NCI-H82 (cell line): ENCODE measurements at regions not wholly inside any gene's neighbourhood (a gene's known extent, or its start where the extent isn't known, plus 50 kb on each side); places are given as distances from the start of the nearest gene placed in this dataset.
"Not testable (repeated sequence)": the region's sequence is repeated elsewhere in the genome, so short reads cannot be mapped to it uniquely, and the experiment has no call there.

Experiments
- DNase-seq: peaks from one replicate; lab custom pipeline; 2025; lab: John Stamatoyannopoulos, UW

DNA sequence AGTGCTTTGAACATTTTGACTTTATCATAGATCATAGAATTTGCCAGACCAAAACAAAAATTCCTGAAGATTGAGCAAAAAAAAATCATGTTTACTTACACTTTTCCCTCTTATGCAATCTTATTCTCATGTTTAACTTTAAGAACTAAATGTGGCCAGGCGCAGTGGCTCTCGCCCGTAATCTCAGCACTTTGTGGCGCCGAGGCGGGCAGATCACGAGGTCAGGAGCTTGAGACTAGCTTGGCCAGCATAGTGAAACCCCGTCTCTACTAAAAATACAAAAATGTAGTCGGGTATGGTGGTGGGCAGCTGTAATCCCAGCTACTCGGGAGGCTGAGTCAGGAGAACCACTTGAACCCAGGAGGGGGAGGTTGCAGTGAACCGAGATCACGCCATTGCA, 227.9 kb upstream of the KYNU start:
- DNase-seq, result no peak

DNA sequence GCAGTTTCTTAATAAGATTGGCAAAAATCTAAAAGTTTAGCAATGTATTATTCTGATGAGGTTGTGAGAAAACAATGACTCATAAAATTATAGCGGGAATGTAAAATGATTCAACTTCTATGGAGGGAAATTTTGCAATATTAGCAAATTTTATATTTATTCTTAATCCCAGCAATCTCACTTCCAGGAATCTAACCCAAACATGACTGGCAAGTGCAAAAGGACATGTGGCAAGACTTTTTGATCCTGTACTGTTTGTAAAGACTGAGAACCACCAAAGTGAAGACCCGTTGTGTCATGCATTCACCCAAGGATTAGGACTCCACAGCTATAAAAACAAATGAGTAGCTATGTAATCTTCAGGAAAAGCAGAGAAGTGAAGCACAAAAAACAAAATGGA, 234.8 kb upstream of the KYNU start:
- no peak for DNase-seq

DNA sequence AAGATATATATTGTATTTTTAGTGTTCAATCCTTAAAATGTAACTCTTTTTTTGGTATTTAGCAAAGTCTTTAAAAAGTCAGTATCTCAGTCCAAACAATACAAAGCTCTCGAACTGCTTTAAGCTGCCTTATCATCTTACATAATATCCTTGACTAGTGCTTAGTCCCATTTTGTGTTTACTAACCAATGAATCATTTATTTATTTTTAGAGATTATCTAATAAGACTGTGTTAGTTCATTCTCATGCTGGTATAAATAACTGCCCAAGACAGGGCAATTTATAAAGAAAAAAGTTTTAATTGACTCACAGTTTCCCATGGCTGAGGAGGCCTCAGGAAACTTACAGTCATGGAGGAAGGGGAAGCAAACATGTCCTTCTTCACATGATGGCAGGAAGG, 248.3 kb upstream of the KYNU start:
- DNase-seq, result no peak

DNA sequence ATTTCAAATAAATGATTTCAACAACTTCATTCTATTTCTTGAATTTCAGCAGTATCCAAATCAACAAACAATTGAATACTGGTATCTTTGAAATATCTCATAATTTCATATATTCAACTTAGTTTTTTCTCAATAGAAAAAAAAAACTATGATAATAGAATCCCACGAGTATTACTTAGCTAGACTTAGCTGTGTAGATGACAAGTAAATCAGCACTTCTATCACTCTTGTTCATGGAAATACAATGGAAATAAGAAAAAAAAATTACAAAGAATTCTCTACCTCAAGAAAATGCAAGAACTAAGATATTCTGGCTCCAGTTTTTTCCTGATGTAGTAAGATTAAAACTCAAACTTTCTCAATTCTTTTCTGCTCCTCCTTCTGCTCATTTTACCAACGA, 256.2 kb upstream of the KYNU start:
- no peak for DNase-seq

DNA sequence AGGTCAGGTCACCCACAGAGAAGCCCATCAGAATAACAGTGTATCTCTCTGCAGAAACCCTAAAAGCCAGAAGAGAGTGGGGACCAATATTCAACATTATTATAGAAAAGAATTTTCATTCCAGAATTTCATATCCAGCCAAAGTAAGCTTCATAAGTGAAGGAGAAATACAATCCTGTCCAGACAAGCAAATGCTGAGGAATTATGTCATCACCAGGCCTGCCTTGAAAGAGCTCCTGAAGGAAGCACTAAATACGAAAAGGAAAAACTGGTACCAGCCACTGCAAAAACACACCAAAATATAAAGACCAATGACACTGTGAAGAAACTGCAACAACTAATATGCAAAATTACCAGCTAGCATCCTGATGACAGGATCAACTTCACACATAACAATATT, 260.0 kb upstream of the KYNU start:
- DNase-seq, result no peak

DNA sequence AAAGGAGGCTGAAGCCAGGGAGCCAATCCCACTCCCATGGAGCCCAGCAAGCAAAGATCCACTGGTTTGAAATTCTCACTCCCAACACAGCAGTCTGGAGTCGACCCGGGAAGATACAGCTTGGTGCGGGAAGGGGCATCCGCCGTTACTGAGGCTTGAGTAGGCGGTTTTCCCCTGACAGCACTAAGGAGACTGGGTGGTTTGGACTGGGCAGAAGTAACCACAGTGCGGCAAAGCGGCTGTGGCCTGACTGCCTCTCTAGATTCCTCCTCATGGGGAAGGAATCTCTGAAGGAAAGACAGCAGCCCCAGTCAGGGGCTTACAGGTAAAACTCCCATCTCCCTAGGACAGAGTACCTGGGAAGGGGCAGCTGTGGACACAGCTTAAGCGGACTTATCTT, 261.6 kb upstream of the KYNU start:
- peak; percentile 18 for DNase-seq

DNA sequence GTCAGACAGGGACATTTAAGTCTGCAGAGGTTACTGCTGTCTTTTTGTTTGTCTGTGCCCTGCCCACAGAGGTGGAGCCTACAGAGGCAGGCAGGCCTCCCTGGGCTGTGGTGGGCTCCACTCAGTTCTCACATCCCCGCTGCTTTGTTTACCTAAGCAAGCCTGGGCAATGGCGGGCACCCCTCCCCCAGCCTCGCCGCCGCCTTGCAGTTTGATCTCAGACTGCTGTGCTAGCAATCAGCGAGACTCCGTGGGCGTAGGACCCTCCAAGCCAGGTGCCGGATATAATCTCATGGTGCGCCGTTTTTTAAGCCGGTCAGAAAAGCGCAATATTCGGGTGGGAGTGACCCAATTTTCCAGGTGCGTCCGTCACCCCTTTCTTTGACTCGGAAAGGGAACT, 264.3 kb upstream of the KYNU start:
- not testable (repeated sequence) for DNase-seq

DNA sequence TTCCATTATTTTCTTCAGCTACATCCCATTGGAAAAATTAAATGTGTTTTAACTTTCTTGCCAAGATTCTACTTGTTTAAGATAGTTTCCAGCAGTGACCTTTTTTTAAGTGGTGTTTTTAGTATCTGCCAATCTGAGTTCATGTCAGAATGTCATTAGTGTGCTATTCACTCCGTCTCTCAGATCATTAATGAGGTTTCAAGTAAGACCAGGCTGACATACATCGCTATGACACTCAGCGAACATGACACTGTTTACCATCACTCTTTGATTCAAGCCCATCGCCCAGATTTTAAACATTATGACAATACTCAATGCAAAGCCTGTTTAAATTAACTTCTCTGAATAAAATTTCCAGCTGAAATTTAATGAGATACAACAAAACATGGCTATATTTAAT, 272.0 kb upstream of the KYNU start:
- no peak for DNase-seq

DNA sequence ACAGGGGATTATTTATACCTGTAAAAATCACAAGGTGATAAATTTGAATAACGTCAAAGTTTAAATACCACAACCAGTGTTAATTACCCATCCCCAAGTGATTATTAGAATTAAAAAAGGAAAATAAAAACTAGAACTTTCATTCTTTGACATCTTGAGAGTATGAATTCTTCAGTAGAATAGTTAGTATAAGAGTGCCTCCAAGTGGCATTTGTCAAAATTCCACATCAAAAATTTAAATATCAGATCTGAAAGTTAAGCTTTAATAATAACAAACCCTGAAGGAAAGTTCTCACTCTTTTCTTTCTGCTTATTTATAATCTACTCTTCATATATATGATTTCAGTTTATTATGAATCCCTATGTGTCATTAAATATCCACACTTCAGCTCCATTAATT, 273.7 kb upstream of the KYNU start:
- DNase-seq, result no peak

DNA sequence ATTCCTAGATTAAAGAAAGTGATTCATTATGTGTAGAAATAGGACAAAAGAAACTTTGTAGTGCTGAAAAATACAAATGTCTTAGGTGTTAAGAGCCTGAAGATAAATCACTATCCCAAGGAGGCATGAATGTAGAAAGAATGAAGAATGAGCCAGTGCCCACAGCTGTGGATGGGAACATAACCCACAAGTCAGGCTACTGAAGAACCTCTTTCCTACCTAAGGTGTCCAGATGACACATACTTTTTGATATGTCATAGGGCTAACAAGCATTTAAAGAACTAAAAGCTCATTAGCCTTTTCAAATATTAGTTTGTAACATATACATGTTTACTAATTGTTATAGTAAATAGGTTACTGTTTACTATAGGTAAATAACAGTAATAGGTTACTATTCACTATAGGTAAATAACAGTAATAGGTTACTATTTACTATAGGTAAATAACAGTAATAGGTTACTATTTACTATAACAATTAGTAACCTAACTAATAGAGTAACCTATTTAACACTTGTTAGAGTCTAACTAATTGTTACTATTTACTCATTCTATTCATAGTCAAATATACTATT, 275.0 kb upstream of the KYNU start:
- no peak for DNase-seq

DNA sequence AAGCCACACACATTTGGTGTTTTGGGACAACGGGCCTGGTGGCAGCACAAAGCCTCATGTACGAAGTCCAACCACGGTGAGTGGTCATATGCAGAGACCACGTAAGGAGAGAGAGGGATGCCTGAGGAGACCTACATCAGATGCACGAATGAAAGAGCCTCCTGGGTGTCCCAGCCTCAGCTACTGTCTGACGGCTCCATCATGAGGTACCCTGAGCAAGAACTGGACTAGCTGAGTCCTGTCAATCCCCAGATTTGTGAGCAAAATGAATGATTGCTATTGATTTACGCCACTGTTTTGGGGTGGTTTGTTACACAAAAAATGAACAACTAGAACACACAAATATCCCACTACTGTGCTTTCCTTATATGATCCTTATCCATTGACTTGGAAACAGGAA, 275.7 kb upstream of the KYNU start:
- no peak for DNase-seq

DNA sequence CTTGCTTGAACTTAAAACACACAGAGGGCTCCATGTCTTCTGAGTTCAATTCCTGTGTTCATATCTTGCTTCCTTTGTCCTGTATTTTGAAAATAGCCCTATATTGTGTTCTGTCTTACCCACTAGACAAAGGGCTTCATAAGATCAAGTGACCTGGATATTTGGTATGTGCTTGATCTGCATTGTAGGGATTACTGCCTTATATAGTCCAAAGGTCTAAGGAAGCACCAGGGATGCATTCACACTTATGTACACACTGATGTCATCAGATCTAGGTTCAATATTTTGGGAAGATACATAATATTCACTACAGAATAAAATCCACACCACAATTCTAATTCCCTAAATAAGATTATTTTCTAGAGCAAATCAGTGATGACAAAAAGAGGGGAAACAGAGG, 278.0 kb upstream of the KYNU start:
- DNase-seq, result no peak

DNA sequence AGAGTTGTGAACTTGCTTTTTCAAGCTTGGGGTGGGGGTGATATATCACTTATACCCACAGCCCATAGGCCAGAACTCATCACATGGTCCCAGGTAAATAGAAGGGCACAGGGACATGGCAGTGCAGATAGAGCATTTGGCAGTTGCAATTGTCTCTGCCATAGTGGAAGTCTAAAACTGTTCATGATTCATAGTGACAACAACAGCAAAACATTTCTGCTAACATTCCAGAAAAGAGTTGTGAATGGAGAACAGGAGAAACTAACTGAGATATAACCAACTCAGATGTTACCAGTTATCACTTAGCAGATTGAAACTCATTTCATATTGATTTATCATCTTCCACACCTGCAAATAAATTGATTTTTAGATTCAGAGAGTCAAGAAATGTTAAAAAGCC, 278.6 kb upstream of the KYNU start:
- no peak for DNase-seq

DNA sequence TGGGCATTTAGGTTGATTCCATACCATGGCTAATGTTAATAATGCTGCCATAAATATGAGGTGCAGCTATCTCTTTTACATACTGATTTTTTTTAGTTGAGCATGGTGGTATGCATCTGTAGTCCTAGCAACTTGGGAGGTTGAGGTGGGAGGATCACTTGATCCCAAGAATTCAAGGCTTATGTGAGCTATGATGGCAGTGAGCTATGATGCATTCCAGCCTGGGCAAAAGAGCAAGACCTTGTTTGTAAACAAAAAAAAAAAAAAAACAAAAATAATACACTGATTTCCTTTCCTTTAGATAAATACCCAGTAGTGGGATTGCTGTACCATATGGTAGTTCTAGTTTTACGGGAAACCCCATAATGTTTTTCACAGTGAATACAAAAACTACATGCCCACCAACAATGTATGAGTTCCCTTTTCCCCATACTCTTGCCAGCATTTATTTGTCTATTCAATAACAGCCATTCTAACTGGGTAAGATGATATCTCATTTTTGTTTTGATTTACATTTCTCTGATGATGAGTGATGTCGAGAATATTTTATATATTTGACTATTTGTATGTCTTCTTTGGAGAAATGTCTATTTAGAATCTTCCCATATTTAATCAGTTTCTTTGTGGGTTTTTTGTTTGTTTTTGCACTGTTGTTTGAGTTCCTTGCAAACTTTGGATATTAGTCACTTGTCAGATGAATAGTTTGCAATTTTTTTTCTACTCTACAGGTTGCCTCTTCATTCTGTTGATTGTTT, 281.0 kb upstream of the KYNU start:
- no peak for DNase-seq

DNA sequence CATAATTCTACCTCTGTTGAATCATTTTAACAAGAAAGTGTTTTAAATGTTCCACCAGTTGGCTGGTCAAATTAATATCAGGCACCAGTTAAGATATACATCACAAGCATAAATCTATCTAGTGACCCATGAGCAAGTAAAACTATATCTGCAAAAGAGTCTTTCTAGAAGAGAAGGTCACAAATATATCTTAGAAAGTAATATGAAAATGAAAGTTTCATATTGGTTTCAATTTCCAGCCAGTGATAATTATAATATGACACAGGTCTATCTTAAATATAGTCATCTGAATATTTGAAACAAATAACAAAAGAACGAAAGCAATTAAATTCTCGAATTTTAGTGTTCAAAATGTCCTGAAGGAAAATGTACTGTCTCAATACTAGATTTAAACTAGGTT, 282.5 kb upstream of the KYNU start:
- no peak for DNase-seq

DNA sequence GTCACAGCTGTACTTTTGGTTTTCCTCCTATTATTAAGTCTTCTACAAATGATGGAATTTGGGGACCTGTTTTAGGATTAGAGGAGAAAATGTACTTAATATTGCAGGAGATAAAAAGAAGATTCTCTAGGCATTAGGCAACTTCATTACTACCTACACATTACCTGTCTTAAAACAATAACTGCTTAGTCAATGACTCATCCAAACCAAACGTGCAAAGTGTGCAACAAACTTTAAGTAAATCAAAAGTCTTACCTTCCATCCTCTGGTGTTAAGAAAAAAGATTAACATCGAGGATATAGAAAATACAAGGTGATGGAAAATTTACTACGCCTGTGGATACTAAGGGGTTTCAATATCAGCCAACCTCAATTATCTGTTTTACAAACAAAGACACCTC, 285.3 kb upstream of the KYNU start:
- no peak for DNase-seq

DNA sequence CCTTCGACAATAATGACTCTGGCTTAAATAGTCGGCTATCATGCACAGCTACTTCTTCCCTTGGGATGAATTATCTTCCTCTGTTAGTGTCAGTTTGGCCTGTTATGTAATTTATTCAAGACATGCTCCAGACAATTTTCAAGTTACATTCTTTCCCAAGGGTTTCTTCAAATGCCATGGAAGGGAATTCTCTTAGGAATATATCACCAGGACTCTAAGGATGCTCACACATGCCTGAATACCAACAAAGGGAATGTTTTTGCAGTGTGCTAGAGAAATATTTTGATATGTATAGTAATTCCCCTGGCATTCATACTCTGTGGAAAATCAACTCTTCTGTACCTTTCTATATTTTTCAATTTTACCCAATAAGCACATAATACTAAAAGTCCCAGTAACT, 286.0 kb upstream of the KYNU start:
- DNase-seq, result no peak

DNA sequence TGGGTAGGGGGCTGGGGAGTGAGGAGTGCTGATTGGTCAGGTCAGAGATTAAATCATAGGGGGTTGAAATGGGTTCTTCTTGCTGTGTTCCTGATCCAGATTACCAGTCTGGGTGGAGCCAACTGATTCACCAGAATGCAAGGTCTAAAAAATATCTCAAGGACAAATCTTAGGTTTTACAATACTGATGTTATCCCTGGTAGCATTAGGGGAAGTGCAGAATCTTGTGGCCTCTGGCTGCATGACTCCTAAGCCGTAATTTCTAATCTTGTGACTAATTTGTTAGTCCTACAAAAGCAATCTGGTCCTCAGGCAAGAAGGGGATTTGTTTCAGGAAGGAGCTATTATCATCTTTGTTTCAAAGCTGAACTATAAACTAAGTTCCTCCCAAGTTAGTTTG, 289.2 kb upstream of the KYNU start:
- DNase-seq, result peak; percentile 7

DNA sequence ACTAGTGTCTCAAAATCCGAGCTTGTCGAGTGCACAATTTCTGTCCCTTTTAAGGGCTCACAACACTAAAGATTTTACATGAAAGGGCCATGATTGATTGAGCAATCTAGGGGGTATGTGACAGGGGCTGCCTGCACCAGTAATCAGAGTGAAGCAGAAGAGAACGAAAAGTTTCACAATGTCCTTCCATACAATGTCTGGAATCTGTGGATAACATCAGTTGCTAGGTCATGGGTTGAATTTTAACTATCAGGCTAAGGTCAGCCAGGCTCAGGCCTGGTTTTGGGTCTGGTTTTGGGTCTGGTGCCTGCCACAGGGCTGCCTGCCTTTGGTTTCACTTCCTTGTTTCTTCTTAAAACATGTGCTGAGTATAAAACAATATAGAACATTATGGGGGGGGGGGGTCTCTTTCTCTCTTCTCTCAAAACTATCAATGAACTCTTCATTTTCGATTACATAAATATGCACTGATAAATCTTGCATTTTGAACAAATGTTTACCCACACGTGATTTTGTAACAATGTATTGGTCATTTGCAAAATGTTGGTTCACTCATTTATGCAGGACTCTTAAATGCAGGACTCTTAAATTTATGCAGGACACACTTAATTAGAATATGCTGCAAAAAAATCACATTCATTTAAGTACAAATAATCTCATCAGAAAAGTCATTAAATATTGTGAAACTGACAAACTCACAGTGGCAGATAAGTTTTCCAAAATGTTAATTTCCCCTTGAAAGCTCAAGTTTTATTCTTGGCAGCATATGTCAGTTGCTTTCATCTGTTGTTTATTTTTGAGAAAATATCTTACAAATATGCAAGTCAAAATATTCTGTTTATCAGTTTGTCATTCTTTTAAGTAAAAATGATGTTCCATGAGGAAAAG, 290.5 kb upstream of the KYNU start:
- DNase-seq, result no peak

DNA sequence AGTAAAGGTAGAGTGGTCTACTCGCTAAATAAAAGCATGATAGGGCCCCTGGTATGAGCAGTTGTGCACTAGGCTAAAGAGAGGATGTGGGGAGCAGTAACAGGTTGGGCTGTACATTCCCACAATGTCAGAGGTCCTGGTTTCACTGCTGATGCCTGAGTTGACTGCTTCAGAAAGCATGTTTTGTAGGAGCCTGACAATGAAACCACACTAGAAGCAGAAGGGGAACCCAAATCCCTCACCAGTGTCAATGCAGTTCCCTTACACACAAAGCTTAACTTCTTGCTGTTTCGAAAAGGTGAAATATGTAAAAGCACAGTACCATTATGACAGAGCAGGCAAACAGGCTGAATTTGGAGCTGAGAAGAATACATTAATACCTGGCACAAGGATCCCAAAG, 291.7 kb upstream of the KYNU start:
- no peak for DNase-seq

DNA sequence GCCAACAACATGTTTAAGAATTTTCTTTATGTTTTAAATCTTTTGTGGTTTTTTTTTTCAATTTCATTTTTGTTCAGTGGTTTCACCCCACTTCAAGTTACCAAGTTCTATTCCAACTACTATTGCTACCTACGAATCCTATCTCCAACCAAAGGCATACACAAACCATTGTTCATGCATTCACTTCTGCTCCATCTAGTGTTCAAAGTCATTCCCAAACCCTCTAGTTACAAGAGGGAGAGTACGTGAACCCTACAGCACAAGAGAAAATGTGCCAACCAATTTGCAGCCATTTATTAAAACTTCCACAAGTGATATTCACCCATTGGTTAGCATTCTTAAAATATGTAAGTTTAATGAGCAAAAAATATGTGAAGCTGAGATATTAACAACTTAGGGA, 295.1 kb upstream of the KYNU start:
- DNase-seq, result peak; percentile 12

DNA sequence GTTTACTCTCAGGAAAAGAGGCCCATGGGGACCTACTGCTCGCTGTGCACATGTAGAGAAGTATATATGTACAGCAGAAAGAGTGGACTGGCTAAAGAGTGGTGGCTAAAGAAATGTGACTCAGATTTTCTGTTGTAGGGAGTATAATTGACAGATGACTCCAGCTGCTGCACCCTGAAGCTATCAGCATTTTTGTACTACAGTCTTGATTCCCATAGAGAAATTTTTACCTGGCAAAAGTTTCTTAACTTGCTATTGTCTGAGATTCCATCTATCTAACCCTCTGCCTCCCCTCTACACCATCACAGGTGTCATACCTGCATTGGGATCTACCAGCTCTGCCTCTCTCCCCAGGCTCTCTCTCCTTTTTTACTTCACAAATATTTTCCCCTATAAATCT, 296.0 kb upstream of the KYNU start:
- no peak for DNase-seq

DNA sequence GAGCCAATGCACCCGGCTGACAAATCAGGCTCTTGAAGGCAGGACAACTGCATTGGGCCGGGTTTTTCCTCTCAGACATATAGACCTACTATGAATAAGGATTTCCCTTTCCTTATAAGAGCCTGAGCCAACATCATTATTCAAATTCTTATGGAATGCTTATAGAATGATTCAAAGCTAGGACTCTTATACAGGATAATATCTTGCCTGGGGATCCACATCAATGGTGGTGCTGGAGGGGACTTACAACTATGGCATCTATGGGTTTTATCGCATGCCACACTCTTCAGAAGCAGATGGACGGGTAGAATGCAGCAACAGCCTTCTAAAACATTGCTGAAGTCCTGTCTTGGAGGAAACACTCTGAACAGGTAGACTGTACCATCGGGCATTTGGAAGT, 296.8 kb upstream of the KYNU start:
- DNase-seq, result no peak
